ENCODE measurements at regions not wholly inside any gene's neighbourhood (a gene's known extent, or its start where the extent isn't known, plus 50 kb on each side); places are given as distances from the start of the nearest gene placed in this dataset.
"Not testable (repeated sequence)": the region's sequence is repeated elsewhere in the genome, so short reads cannot be mapped to it uniquely, and the experiment has no call there.

DNA sequence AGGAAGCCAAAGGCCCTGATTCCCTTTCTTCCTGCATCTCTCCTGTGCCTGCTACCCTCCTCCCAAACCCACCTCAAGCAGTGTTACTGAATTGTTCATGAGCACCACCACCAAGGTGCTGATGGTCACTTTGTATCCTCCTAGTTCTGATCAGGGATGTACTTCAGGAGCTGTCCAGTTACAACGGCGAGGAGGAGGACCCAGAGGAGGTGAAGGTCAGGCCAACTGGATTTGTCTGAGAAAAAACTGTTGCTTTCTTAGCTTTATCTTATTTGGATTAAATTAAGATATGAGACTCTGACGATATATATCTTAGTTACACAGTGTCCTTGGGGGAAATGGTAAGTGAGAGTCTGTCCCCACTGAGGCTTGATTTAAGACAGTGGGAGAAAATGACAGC is 135.0 kb upstream of the THOC3 start:
- not testable (repeated sequence) for H3K4me3 ChIP-seq (ENCODE audit: low read depth, low read length); H3K36me3 ChIP-seq; DNase-seq; H3K9me3 ChIP-seq (ENCODE audit: severe bottlenecking); H3K27me3 ChIP-seq (ENCODE audit: insufficient read depth, low read depth, severe bottlenecking); H3K27ac ChIP-seq

DNA sequence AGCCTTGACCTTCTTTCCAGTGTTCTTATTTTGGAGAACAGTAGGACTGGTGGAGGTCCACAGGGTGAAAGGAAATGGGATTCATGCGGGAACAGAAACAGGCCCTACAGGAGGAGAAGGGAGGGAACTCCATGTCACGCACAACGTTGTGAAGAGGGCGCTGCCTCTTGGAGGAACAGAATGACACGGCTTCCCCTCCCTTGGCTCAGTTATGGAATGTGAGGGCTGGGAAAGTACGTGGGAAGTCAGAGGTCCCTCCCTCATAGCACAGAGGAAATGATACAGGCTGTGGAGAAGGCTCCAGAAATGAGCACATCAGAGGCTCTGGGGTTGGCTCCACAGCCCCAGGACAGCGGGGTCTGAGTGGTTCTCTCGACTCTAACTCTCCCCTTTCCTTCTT is 125.3 kb upstream of the SIMC1 start:
- not testable (repeated sequence) for H3K9me3 ChIP-seq (ENCODE audit: severe bottlenecking); H3K27me3 ChIP-seq (ENCODE audit: insufficient read depth, low read depth, severe bottlenecking); H3K36me3 ChIP-seq; DNase-seq; H3K27ac ChIP-seq; H3K4me3 ChIP-seq (ENCODE audit: low read depth, low read length)

DNA sequence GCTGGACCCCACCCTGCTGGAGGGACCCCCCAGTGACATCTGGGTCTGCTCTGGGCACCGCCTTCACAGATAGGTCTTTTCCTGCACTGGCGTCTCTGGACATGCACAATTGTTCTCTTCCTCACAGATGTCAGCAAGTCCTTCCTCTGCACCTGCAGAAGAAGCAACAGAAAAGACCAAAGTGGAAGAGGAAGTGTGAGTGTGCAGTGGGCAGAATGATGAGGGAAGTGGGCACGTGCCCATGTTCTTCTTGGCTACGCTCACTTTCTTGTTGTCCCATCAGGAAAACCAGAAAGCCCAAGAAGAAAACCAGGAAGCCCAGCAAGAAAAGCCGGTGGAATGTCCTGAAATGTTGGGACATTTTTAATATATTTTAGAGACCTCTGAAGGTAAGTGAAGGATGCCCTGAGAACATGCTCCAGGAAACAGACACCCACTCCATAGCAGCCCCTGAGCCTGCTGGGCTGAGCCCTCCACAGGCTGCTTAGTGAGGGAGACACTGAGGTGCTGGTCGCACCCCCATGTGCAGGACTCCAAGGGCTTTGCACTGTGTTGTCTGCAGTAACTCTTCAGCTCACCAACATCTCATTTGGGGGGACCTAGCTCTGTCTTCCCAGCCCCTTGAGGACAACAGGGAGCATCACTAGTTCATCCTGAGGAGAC is 124.4 kb upstream of the SIMC1 start:
- H3K27ac ChIP-seq; H3K36me3 ChIP-seq; DNase-seq; H3K9me3 ChIP-seq (ENCODE audit: severe bottlenecking); H3K4me3 ChIP-seq (ENCODE audit: low read depth, low read length); H3K27me3 ChIP-seq (ENCODE audit: insufficient read depth, low read depth, severe bottlenecking): not testable (repeated sequence)

DNA sequence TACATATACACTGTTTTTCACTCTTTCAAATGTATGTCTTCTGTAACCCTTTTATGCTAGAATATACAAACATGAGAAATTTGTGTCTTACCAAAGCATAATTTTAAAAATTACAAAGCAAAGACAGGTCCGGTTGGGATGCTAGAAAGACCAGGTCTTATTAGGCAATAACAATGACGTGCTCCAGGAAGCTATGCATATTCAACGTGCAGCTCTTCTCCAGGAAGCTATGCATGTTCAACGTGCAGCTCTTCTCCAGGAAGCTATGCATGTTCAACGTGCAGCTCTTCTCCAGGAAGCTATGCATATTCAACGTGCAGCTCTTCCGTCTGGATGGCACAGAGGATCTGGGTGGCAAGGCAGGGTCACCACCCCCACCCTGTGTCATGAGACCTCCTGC is 123.4 kb upstream of the SIMC1 start:
- H3K36me3 ChIP-seq, DNase-seq: not testable (repeated sequence)

DNA sequence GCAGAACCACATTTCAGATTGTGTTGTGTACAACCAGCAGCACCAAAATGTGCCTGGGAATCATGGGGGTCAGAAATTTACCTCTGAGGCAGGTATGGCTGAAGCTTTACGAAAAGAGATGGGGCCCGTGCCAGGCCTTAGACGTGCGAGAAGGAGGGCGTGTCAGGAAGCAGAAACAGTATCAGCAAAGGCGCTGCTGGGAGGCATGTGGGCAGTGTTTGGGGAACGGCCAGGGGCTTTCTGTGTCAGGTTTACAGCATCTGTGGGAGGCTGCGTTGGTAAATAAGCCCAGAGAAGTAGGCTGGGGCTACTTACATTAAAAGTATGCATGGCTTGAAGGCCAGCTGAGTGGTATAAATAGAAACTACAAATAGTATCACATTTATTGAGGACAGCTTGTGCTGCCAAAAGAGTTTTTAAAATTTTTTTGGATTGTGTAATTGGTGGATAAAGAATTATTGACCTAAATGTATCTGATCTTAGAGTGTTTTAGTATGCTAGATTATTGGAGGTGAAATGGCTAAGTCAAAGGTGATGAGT is 120.5 kb upstream of the SIMC1 start:
- not testable (repeated sequence) for H3K36me3 ChIP-seq; H3K4me3 ChIP-seq (ENCODE audit: low read depth, low read length); H3K27me3 ChIP-seq (ENCODE audit: insufficient read depth, low read depth, severe bottlenecking); DNase-seq; H3K9me3 ChIP-seq (ENCODE audit: severe bottlenecking); H3K27ac ChIP-seq

More for the DNA sequence above, 123.4 kb upstream of the SIMC1 start:
- H3K27me3 ChIP-seq (ENCODE audit: insufficient read depth, low read depth, severe bottlenecking); H3K27ac ChIP-seq; H3K4me3 ChIP-seq (ENCODE audit: low read depth, low read length); H3K9me3 ChIP-seq (ENCODE audit: severe bottlenecking): not testable (repeated sequence)

DNA sequence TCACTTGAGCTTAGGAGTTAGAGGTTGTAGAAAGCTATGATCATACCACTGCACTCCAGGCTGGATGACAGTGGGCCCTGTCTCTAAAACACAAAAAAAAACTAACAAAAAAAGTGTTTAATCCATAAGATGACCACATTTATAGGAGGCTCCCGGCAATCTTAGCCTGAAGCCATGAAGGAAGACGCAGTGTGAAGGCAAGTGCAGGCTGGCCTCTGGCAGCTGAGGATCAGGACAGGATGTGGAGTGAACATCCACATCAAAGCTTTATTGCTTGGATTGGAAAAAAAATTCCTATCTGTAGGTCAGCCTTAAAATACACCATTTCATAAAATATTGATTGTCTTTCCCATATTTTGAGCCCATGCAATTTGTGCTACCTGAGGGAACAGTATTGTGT is 115.9 kb upstream of the SIMC1 start:
- DNase-seq; H3K36me3 ChIP-seq; H3K27me3 ChIP-seq (ENCODE audit: insufficient read depth, low read depth, severe bottlenecking); H3K9me3 ChIP-seq (ENCODE audit: severe bottlenecking); H3K27ac ChIP-seq; H3K4me3 ChIP-seq (ENCODE audit: low read depth, low read length): not testable (repeated sequence)

DNA sequence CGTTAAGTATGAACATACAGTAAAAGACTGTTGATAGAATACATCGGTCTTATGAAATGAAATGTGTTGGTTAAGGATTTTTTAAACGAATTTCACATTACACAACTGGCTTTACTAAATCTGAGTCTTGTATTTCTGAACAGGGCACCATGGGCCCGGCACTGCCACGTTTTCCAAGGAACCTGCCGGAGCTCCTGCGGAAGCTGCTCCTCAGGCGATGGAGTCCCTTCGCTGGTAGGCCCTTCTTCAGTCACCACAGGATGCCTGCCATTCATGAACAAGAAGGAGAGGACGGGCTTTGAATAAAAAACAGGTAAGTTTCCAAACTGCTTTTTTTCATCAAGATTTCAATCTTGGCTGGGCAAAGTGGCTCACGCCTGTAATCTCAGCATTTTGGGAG is 114.1 kb upstream of the SIMC1 start:
- not testable (repeated sequence) for H3K27ac ChIP-seq; H3K4me3 ChIP-seq (ENCODE audit: low read depth, low read length); H3K9me3 ChIP-seq (ENCODE audit: severe bottlenecking); H3K36me3 ChIP-seq; H3K27me3 ChIP-seq (ENCODE audit: insufficient read depth, low read depth, severe bottlenecking); DNase-seq

DNA sequence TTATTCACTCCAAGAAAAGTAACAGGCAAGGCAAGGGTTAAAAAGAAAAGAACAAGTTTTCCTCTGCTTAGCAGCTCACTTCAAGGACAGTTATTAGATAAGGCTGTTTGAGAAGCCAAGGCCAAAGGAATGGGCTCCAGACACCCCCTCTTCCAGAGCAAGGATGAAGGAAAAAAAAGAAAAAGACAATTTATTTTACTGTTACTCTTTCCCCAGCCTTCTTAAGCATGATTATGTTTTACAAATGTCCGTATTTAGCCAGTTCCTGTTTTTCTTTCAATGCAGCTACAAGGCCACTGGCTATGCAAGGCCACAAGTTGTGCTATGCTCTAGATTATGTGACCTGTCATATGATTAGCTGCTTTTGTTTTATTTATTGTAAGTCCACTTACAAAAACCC is 106.5 kb upstream of the SIMC1 start:
- H3K9me3 ChIP-seq (ENCODE audit: severe bottlenecking), result no peaks in the 10 kb centered on the region
- no peaks in the 10 kb centered on the region for H3K27me3 ChIP-seq (ENCODE audit: insufficient read depth, low read depth, severe bottlenecking)
- no peak overlapping the region for H3K27ac ChIP-seq
- H3K36me3 ChIP-seq, result no peaks in the 10 kb centered on the region
- H3K4me3 ChIP-seq (ENCODE audit: low read depth, low read length), result no peak overlapping the region
- no peak for DNase-seq
- TF ChIP-seq, protein P1, sequence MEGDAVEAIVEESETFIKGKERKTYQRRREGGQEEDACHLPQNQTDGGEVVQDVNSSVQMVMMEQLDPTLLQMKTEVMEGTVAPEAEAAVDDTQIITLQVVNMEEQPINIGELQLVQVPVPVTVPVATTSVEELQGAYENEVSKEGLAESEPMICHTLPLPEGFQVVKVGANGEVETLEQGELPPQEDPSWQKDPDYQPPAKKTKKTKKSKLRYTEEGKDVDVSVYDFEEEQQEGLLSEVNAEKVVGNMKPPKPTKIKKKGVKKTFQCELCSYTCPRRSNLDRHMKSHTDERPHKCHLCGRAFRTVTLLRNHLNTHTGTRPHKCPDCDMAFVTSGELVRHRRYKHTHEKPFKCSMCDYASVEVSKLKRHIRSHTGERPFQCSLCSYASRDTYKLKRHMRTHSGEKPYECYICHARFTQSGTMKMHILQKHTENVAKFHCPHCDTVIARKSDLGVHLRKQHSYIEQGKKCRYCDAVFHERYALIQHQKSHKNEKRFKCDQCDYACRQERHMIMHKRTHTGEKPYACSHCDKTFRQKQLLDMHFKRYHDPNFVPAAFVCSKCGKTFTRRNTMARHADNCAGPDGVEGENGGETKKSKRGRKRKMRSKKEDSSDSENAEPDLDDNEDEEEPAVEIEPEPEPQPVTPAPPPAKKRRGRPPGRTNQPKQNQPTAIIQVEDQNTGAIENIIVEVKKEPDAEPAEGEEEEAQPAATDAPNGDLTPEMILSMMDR (IDR thresholded peaks at IDR 0.05; ENCODE audit: low read depth, low read length), result no peak

DNA sequence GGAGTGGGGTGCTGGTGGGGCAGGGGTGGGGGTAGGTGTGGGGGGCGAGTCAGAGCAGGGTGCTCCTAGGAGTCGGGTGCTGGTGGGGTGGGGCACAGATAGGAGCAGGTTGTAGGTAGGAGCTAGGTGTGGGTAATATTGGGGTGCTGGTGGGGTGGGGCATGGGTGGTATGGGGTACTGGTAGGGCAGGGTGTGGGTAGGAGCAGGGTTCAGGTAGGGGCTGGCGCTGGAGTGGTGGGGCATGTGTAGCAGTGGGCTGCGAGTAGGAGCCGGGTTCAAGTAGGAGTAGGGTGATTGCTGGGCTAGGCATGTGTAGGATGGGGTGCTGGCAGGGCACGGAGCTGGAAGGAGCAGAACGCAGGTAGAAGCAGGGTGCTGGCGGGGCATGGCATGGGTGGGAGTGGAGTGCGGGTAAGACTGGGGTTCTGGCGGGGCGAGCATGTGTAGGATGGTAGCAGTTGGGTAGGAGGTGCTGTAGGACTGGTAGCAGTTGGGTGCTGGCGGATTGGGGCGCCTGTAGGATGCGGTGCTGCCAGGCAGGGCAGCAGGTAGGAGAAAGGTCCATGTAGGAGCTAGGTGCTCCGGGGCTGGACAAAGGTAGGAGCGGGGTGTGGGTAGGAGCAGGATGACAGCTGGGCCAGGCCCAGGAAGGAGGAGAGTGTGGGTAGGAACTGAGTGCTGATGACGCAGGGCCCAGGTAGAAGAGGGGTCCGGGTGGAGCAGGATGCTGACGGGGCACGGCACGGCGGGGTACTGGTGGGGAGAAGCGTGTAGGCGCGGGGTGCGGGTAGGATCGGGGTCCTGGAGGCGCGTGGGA is 105.5 kb upstream of the SIMC1 start:
- H3K4me3 ChIP-seq (ENCODE audit: low read depth, low read length), result no peak overlapping the region
- no peaks in the 10 kb centered on the region for H3K27me3 ChIP-seq (ENCODE audit: insufficient read depth, low read depth, severe bottlenecking)
- no peak overlapping the region for H3K27ac ChIP-seq
- H3K9me3 ChIP-seq (ENCODE audit: severe bottlenecking), result no peaks in the 10 kb centered on the region
- TF ChIP-seq, protein P1 (IDR thresholded peaks at IDR 0.05; ENCODE audit: low read depth, low read length), result no peak
- DNase-seq, result no peak
- no peaks in the 10 kb centered on the region for H3K36me3 ChIP-seq

All from WERI-Rb-1 (cell line).